ENCODE measurements at regions not wholly inside any gene's neighbourhood (a gene's known extent, or its start where the extent isn't known, plus 50 kb on each side); places are given as distances from the start of the nearest gene placed in this dataset.

GRCh38 chr15:97092656-97093055 lies 762.2 kb downstream of the NR2F2 start:
- TF ChIP-seq CTCF (IDR thresholded peaks at IDR 0.05) (no peak), OVOL2 (CRISPR knock-in tag; IDR thresholded peaks at IDR 0.05; ENCODE audit: borderline replicate concordance) (no peak), FOXP1 (CRISPR knock-in tag; IDR thresholded peaks at IDR 0.05; ENCODE audit: borderline replicate concordance) (no peak), KAT7 (CRISPR knock-in tag; IDR thresholded peaks at IDR 0.05; ENCODE audit: borderline replicate concordance) (no peak), MXD4 (CRISPR knock-in tag; IDR thresholded peaks at IDR 0.05; ENCODE audit: borderline replicate concordance) (no peak), ELF4 (CRISPR knock-in tag; IDR thresholded peaks at IDR 0.05; ENCODE audit: low read depth) (no peak), SP1 (CRISPR knock-in tag; conservative IDR thresholded peaks at IDR 0.05) (no peak), ATF3 (CRISPR knock-in tag; conservative IDR thresholded peaks at IDR 0.05) (no peak)
- TF ChIP-seq, protein P1, sequence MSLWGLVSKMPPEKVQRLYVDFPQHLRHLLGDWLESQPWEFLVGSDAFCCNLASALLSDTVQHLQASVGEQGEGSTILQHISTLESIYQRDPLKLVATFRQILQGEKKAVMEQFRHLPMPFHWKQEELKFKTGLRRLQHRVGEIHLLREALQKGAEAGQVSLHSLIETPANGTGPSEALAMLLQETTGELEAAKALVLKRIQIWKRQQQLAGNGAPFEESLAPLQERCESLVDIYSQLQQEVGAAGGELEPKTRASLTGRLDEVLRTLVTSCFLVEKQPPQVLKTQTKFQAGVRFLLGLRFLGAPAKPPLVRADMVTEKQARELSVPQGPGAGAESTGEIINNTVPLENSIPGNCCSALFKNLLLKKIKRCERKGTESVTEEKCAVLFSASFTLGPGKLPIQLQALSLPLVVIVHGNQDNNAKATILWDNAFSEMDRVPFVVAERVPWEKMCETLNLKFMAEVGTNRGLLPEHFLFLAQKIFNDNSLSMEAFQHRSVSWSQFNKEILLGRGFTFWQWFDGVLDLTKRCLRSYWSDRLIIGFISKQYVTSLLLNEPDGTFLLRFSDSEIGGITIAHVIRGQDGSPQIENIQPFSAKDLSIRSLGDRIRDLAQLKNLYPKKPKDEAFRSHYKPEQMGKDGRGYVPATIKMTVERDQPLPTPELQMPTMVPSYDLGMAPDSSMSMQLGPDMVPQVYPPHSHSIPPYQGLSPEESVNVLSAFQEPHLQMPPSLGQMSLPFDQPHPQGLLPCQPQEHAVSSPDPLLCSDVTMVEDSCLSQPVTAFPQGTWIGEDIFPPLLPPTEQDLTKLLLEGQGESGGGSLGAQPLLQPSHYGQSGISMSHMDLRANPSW (CRISPR knock-in tag; conservative IDR thresholded peaks at IDR 0.05; ENCODE audit: low read depth) = no peak
- TF ChIP-seq, protein P2, sequence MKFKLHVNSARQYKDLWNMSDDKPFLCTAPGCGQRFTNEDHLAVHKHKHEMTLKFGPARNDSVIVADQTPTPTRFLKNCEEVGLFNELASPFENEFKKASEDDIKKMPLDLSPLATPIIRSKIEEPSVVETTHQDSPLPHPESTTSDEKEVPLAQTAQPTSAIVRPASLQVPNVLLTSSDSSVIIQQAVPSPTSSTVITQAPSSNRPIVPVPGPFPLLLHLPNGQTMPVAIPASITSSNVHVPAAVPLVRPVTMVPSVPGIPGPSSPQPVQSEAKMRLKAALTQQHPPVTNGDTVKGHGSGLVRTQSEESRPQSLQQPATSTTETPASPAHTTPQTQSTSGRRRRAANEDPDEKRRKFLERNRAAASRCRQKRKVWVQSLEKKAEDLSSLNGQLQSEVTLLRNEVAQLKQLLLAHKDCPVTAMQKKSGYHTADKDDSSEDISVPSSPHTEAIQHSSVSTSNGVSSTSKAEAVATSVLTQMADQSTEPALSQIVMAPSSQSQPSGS (CRISPR knock-in tag; IDR thresholded peaks at IDR 0.05; ENCODE audit: borderline replicate concordance, low read depth) = no peak

Measured in WTC11 (cell line).